ENCODE measurements at regions not wholly inside any gene's neighbourhood (a gene's known extent, or its start where the extent isn't known, plus 50 kb on each side); places are given as distances from the start of the nearest gene placed in this dataset.

DNA sequence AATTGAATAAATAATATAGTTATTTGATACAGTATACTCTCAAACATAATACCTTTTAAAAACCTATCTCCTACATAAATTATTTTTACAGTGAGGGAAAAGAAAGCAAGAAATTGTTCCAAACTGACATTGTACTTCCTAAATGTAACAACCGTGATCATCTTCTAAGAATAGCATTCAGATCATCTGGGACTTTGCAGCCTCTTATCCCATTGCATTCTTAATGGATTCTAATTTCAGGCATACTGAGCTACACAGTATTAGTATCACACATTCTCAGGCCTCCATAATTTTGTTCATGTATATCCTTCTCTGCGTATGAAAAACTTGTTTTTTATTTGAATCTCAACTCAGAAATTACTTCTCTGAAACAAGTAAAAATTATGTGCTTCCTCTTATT lies 1134.7 kb upstream of the CDH2 start (continued):
- TF ChIP-seq CHD7 (IDR thresholded peaks at IDR 0.05; ENCODE audit: insufficient replicate concordance, low read length) (no peak), CEBPB (IDR thresholded peaks at IDR 0.05; ENCODE audit: low read depth, low read length) (no peak), EGR1 (IDR thresholded peaks at IDR 0.05; ENCODE audit: borderline replicate concordance, low read depth, low read length) (no peak), SIN3A (conservative IDR thresholded peaks at IDR 0.05 in 1 of 2, IDR thresholded peaks at IDR 0.05 in 1 of 2; ENCODE audit: low read depth in 1 of 2, low read length in 2 of 2) (no peak), CTBP2 (IDR thresholded peaks at IDR 0.05; ENCODE audit: borderline replicate concordance, insufficient read depth, insufficient read length, low read length) (no peak), SP1 (IDR thresholded peaks at IDR 0.05; ENCODE audit: low read depth, low read length) (no peak)
